Stimulated activated naive CD4-positive, alpha-beta T cell (primary cell): ENCODE measurements at regions not wholly inside any gene's neighbourhood (a gene's known extent, or its start where the extent isn't known, plus 50 kb on each side); places are given as distances from the start of the nearest gene placed in this dataset.
"Not testable (repeated sequence)": the region's sequence is repeated elsewhere in the genome, so short reads cannot be mapped to it uniquely, and the experiment has no call there.

Source experiments
- DNase-seq, 6 experiments: peaks; one replicate each; lab custom pipeline; 2025; lab: John Stamatoyannopoulos, UW

DNA sequence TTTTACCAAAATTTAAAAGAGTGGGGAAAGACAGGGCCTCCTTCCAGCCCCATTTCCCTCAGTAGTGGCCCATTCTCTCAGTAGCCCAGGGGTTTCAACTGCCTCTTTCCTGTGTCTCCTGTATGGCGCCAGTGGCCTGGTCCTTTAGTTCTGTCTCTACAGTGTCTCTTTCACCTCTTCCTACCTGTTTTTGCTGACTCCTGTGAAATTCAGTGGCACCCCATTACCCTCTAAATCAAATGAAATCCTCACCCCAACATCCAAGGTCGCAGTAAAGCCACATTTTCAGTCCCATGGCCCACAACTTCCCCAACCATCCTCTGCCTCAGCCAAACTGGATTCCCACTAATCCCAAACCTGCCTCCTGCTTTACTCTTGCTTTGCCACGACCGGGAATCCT is 200.7 kb downstream of the IPMK start:
- no peak for DNase-seq

DNA sequence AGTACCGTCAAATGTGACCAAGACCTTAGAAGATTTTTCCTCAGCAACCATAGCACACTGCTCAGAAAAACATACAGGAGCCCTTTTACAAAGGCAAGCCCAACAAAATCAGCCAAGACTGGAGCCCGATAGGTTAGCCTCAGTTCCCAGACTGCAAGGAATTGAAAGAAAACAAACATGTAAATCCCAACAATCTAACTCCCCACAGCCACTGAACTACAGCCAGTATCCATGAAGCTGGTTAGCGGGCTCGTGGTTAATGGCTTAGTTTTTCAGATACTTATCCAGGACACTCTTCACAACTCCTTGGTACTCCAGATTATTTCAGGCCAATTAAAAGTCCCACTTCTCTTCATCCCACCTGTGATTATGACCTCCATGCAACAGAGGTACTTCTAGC is 201.6 kb downstream of the IPMK start:
- no peak for DNase-seq

DNA sequence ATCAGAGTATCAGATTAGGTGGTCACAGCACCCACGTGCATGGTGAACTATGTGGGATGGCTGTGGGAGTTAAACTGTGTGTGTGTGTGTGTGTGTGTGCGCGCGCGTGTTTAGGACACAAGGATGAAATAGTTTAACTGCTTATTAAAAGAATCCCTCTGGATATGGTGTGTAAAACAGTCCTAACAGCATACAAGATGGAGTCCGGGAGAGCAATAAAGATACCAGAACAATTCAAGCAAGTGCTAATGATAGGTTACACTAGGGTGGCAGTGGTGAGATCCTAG is 202.2 kb downstream of the IPMK start:
- DNase-seq = no peak

DNA sequence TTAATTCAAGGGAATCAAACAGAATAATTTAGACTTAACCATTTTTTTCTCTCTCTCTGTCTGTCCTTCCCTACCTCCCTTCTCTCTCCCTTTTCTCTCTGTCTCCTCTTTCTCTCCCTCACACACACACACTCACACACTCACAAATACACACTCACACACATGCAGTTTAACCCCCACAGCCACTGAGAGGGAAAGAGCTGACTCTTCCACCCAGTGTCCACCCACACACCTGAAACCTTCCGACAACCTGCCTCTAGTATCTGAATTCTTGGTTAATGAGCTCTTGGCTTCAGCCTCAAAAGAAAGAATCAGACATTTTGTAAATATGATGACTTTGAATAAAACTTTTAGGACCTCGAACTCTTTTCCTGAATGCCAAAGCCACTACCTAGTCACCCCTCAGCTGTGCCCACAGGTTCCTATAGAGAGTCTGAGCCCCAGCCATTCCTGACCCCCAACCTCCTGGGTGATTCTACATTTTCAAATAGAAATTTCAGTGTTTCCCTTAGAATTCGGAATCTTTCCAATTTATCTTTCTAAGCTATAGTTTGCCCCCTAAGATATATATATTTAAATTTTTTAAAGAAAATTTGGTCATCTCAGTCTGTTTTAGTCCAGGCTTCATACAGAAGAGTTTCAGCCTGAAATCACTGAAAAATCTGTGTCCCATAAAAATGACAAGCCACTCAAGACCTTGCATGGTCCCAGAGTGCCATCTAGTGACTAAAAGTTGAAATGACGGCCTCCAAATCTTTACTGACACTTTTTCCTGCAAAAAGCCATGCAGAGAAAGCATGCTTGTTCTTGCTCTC is 202.8 kb downstream of the IPMK start:
- DNase-seq = no peak

DNA sequence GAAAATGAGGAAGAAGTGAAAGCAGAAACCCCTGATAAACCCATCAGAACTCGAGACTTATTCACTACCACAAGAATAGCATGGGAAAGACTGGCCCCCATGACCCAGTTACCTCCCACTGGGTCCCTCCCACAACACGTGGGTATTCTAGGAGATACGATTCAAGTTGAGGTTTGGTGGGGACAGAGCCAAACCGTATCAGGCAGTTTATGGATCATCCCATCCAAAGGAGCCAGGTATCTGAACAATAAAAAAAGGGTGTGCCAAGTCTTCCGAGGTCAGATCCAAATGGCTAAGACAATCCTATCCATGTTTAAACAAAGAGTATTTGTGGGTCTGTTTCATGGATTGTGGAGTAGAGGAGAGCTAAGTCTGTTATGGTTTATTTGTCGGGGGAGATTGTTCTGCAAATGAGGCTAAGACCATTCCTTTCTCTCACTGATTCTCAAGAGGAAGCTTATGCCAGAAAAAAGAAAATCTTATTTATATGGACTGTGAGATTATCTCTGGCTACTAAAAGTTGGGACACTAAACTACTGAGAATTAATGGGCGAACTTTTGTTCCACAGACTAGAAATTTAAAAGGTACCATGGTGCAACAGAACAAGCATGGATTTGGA is 203.7 kb downstream of the IPMK start:
- DNase-seq = no peak

DNA sequence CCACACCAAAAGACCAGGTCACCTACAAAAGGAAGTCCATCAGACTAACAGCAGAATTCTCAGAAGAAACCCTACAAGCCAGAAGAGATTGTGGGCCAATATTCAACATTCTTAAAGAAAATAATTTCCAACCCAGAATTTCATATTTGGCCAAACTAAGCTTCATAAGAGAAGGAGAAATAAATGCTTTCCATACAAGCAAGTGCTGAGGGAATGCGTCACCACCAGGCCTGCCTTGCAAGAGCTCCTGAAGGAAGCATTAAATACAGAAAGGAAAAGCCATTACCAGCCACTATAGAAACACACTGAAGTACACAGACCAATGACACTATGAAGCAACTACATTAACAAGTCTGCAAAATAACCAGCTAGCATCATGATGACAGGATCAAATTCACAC is 209.0 kb downstream of the IPMK start:
- DNase-seq = not testable (repeated sequence)

DNA sequence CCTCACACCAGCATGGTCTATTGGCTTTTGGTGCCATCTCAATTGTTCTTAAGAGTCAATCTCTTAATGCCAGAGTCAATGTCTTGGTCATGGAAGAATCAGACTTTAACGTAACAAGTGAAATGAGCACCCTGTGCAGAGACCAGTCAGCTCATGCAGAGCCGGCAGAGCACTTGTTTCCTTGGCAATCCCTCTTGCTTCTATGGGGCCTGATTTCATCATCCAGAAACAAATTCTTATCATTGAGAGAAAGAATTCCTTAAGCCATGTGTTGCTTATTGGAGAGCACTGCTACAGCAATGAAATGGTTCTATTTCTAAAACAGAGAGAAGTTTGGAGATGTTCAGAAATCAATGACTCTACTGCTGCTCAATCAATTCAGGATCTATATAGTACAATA is 212.8 kb downstream of the IPMK start:
- DNase-seq = no peak

DNA sequence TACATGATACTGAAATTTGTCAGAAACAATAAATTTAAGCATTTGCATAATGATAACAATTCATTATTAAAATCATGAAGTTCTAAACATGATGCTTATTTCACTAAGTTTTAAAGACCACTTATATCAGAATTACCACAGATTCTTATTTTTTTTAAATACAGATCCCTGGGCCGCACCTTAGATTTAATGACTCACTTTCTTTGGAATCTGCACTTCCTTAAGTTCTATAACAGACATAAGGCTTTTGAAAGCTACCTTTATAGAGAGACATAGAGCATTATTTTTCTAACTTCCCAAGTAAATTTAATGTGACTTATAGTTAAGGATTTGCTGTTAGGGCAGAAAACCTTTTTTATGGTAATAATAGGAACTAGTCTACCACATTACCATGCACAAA is 214.9 kb downstream of the IPMK start:
- DNase-seq = no peak

DNA sequence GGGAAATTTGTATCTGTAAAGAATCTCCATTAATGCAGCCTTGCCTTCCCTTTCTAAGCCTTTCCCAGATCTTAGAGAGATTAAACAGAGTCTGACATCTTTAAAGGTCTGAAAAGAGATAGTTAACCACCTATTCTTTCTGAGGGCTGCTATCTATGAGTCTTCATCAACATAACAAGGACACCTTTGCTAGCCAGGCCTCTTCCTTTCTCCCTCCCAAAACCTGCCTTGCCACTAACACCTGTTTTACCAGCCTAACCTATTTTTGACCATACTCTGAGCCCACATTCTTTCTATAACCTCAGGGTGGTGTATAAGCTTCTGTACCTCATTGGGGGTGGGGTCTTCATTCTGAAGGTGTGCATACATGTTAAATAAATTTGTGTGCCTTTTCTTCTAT is 217.1 kb downstream of the IPMK start:
- DNase-seq = no peak

DNA sequence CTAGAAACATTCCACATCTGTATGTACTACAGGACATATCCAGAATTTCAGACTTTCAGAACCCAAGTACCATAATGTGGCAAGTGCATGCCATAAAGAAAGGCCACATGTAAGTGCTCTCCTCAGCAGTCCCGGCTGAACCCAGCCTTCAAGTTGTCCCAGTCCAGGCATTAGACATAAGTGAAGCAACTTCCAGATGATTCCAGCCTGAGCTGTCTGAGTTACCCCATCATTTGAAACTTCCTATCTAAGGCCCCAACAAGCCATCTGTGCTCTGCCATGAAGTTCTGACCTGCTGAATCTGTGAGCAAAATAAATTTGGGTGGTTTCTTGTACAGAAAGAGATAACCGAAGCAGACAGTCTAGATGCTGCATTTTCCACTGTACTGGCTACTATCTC is 218.8 kb downstream of the IPMK start:
- DNase-seq = no peak

DNA sequence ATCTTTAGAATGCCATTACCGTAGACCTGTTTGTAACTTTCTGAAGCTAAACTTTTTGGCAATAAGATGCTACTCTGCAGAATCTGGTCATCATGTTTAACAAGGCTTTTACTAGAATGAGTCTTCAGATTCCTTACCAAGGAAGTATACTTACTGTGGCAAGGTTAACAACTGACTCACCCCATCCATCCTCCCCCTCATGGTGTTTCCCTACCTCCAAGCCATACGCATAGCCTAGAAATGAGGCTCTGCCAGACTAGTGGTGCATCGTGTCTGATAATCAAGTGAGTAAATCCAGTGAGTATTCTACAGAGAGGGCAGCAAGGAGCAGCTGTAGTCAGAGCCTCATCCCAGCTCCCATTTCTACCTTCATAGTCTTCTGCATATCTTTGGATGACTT is 223.6 kb downstream of the IPMK start:
- no peak for DNase-seq

DNA sequence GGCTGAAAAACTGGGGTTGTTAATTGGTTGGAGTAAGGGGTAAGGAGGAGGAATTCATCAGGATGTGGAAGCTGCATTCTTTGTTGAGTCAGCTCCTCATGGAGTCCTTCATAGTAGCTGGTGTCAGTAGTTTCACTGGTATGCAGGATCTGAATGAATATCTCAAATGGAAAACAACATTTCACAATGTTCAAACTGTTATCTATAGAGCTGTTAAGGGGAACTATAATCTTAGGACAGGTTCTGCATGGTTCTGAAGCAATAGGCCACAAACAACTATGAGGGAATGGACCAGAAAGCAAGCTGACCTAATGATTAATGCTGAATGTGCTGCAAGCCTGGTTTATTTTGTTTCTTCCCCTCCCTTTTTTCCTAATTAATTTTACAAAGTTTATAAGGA is 225.8 kb downstream of the IPMK start:
- no peak for DNase-seq

DNA sequence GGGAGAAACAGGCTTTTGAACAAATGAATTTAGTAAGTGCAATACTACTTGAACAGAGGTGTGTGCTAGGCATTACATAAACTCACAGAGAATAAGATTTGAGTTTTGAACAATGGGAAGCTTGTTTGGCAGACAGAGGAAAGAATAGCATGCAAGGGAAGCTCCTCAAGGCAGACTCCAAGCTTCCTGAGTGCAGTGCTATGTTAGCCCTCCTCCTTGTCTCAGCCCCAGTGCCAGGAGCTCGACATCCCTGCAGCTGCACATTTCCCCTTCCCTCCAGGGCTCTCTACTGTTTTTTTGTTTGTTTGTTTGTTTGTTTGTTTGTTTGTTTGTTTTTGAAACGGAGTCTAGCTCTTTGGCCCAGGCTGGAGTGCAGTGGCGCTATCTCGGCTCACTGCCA is 237.5 kb downstream of the IPMK start:
- DNase-seq = no peak

DNA sequence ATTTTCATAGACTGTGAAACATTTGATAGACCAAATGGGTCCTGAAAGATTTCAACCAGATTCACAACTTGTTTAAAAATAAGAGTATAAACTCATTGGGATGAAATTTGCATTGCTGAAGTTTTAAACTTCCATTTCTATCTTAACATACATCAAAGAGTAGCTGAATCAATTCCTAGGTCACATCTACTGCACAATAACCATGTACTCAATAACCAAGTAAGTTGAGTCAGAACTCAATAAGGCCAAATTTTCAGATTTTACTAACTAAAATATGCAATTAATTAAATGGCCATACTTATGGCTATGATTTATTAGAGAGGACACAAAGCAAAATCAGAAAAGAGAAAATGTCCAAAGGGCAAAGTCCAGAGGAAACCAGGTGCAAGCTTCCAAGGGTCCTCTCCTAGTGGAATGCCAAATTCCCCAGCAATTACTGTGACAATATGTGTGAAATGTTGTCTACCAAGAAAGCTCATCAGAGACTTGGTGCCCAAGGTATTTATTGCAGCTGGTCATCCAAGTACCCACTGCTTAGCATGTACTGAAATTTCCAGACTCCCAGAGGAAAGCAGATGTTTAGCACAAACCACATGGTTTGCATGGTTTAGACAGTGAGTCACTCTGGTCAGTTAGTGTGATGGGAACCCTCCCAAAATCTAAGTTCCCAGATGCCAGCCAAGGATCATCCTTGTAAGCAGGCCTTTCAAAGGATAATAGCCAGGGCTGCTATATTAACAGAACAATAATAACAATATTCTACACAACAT is 238.9 kb downstream of the IPMK start:
- no peak for DNase-seq

DNA sequence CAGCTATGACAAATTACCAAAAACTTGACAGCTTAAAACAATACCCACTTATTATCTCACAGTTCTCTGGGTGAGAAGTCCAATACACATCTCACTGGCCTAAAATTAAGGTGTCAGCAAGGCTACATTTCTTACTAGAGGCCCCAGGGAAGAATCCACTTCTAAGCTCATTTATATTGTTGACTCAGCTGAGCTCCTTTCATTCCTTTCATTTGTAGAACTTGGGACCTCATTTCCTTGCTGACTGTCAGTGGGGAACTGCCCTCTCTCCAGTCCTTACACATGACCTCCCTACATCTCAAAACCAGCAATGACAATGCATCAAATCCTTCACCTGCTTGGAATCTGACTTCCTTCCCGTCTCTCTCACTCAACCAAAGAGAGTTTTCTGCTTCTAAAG is 240.3 kb downstream of the IPMK start:
- no peak for DNase-seq

DNA sequence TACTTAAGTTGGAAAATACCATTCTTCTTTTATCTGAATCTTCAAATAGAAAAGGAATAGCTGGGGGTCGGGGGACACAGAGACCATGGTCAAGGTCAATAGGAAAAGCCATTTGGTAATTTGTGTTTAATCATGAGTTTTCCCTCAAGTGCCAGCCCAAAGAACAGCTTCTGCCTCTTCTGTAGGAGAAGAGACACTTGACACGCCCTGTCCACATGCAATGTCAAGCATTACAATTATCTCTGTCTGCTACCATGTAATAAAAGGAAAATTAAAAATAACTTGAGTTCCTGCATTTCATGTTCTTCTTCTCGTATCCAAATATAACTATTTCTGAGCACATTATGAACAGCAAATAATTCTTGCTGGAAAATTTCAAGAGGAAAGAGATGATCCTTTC is 241.7 kb downstream of the IPMK start:
- DNase-seq = no peak

DNA sequence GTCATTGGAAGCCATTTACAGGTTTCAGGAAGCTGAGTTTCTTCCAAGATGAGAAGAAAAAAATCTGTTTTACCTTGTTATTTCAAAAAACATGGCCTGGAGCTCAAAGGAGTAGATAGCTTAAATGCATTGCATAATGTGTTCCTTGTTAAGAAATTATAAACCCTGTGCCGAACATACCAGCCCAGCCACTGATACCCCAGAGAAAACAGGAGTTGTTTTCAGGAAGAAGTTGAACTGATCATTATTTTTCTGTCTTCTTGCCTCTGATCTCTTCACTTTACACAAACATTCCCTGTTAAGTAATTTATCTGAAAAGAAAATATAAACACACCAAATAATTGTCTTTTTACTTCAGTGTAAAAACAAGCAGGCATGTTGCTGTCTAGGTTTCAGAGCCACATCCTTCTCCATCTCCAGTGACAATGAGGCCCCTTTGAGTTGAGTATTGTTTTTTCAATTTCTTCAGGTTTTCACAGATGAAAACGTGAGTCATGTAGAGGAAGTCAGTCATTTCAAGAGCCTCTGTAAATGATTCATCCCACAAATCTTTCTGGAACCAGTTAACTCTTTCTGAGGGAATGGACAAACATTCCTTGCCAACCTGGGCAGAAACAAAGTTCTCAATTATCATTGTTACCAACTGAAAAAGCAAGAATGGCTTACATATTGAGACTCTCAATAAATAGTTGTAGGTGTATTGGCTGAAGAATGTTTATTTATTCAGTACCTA is 244.2 kb downstream of the IPMK start:
- DNase-seq = no peak

DNA sequence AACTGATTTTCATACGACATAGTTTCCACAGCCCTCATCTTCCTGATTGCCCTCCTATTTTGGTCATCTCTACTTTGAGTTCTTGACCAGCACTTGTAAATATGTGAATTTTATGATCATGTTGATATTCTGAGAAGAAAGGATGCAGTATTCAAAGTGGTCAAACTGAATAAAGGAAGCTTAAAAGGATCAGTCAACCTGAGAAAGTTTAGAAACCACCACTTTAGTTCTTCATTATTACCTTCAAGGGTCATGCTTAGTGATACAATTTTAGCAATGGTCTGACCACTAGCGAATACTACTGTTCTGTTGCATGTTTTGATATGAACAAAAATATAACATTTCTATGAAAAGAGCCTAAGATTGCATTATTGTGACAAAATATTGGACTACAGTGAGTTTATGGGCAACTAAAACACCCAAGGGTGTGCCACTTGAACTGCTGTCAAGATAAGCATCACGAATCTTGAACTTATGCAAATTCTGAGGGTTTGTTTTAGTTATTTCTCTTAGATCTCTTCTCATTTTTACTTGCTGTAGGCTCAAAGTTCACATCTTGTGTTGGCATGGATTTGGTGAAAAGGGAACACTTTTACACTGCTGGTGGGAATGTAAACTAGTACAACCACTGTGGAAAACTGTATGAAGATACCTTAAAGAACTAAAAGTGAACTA is 247.7 kb downstream of the IPMK start:
- DNase-seq = no peak

DNA sequence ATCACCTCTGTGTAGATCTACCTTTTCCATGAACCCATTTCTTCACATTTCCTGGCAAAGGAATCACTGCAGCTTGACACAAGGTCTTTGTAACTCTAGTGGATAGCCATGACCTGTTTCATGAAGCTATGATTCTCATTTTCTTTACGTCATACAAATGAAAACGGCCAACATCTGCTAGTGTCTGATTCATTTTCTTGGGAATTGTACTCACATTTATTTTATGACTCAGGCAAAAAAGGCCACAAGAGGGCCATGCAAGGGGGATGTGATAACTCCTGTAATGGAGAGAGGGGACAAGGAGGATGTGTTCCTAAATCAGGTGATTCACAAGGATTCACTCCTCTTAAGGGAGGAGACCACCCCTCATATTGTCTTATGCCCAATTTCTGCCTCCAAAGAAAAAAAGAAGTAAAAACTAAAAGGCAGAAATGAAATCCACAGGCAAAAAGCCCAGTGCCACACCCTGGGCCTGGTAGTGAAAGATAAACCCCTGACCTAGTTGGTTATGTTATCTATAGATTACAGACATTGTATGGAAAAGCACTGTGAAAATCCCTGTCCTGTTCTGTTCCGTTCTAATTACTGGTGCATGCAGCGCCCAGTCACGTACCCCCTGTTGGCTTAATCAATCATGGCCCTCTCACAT is 249.9 kb downstream of the IPMK start:
- DNase-seq = no peak

DNA sequence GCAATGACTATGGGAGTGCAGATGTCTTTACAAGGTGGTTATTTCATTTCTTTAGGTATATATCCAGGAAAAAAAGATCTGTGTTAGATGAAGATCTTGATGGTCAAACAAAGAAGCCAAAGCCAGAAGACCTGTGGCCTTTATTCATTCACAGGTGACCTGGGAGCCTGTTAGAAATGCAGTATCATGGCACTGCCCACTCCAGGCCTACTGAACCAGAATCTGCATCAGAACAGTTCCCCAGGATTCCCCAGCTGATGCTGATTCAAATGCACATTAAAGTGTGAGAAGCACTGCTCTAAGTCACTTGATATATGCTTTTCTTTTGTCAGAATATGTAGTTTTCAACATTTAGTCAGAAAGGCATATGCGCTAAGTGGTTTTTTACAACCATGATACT is 251.1 kb downstream of the IPMK start:
- DNase-seq = no peak

DNA sequence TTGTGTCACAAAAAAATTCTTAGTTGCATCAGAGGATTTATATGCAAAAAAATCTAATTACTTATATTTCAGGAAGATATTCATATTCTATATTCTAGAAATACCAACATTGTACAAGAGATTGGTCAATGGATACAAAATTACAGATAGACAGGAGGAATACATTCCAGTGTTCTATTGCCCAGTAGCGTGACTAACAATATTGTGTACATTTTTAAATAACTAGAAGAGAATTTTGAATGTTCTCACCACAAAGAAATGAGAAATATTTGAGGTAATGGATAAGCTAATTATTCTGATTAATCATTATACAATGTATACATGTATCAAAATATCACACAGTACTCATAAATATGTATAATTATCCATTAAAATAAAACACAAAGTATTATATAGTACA is 253.3 kb downstream of the IPMK start:
- no peak for DNase-seq

DNA sequence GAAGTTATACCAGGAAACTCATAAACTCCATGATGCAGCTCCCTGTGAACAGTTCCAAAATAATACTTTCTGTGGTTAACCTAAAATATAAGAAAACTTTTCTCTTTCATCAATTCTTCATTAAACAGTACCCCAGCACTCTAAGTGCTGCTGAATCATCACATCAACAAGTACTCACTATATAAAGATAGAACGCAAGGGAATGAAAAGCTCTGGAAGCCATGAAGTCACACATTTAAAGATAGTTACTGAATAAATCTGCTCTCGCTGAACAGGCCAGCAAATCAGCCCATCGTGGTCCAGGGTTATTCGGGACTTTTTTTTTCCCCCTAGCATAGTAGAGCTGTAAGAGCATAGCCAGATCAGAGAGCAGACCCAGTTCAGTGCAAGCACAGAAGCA is 254.3 kb downstream of the IPMK start:
- no peak for DNase-seq
